K562 (cell line): ENCODE measurements at regions not wholly inside any gene's neighbourhood (a gene's known extent, or its start where the extent isn't known, plus 50 kb on each side); places are given as distances from the start of the nearest gene placed in this dataset.

Source experiments
- ATAC-seq: fragments of 200-7000 bp; cut with Tn5 transposase; 3 replicates; pipeline ENCODE4 v1.9.1; 2020; ENCODE audit warnings: moderate library complexity
- BruUV-seq: library from RNA; stranded (reverse); fragments of 400-500 nt; replicated peaks from 2 replicates; lab custom pipeline; 2021; lab: Mats Ljungman, UMichigan
- CTCF ChIA-PET: fragments of 300-600 bp; formaldehyde crosslinking; extraction: SDS; loops from one replicate; lab custom pipeline; 2021; ENCODE audit warnings: low intra/inter-chr PET ratio; lab: Yijun Ruan, JAX
- POLR2A ChIA-PET: fragments of 300-600, 350-650 bp; sonication (Branson Sonifier 250); formaldehyde crosslinking; extraction: SDS; loops from one replicate; lab custom pipeline; 2021; ENCODE audit warnings: antibody characterized with exemption, inconsistent platforms; lab: Yijun Ruan, JAX
- DNase-seq, 4 experiments: peaks; one replicate each; pipeline versions ENCODE4 v3.0.0 to v3.0.0-alpha.2; 2011 to 2018; ENCODE audit warnings: low spot score in 3 of 4, mixed read lengths in 3 of 4; ENCODE audit errors: extremely low read depth in 1 of 4
- FAIRE-seq: peaks from 2 replicates; lab custom pipeline; 2011; peaks lifted over from hg19 to GRCh38; lab: Jason Lieb, UNC
- H2AFZ ChIP-seq: 2 replicates; pipeline ENCODE4 v1.6.0; 2011; ENCODE audit warnings: low read depth, low read length, control low read depth, inconsistent platforms
- H3K27ac ChIP-seq: fragments of 200-600 bp; 3 replicates; pipeline ENCODE4 v1.8.0; 2011; ENCODE audit warnings: low read depth, mild to moderate bottlenecking, control low read depth, inconsistent platforms, low read length, moderate library complexity, mixed read lengths; ENCODE audit errors: extremely low read depth
- H3K27me3 ChIP-seq, 2 experiments: fragments of 300-600 bp in 1 of 2; 2 replicates in 1 of 2; 3 replicates in 1 of 2; pipeline versions ENCODE4 v1.6.0 to v1.8.0; 2011; ENCODE audit warnings: inconsistent platforms in 2 of 2, low read length in 2 of 2, mild to moderate bottlenecking in 1 of 2, mixed read lengths in 1 of 2, moderate library complexity in 1 of 2; ENCODE audit not compliant: control insufficient read depth in 2 of 2, insufficient read depth in 2 of 2
- H3K36me3 ChIP-seq: fragments of 300-600 bp; 3 replicates; pipeline ENCODE4 v1.8.0; 2011; ENCODE audit warnings: mild to moderate bottlenecking, low read length, inconsistent platforms; ENCODE audit not compliant: control insufficient read depth, insufficient read depth
- H3K4me1 ChIP-seq, 2 experiments: fragments of 200-600 bp in 1 of 2; replicated peaks in 1 of 2; 2 replicates in 1 of 2; 3 replicates in 1 of 2; pipeline versions ENCODE4 v1.5.1 to v1.8.0; 2011; ENCODE audit warnings: inconsistent platforms in 2 of 2, low read length in 2 of 2, mild to moderate bottlenecking in 1 of 2, mixed read lengths in 1 of 2, moderate library complexity in 1 of 2; ENCODE audit not compliant: control insufficient read depth in 2 of 2, insufficient read depth in 2 of 2
- H3K4me2 ChIP-seq: 2 replicates; pipeline ENCODE4 v1.6.1; 2011; ENCODE audit warnings: low read length, control low read depth, inconsistent platforms, mixed read lengths; ENCODE audit not compliant: insufficient read depth
- H3K4me3 ChIP-seq: fragments of 200-600 bp; sonication (generic), shearing (Covaris generic); 2 replicates; pipeline ENCODE4 v1.5.1; 2016; ENCODE audit warnings: control low read depth, inconsistent platforms
- H3K79me2 ChIP-seq: fragments of 200-600 bp; 3 replicates; pipeline ENCODE4 v1.8.0; 2011; ENCODE audit warnings: low read length, inconsistent platforms; ENCODE audit not compliant: control insufficient read depth, insufficient read depth
- H3K9ac ChIP-seq, 2 experiments: 2 replicates each; pipeline versions ENCODE4 v1.6.0 to v1.6.1; 2011; ENCODE audit warnings: low read depth in 2 of 2, low read length in 2 of 2, control low read depth in 1 of 2, inconsistent platforms in 1 of 2, mild to moderate bottlenecking in 1 of 2, mixed read lengths in 1 of 2; ENCODE audit not compliant: insufficient read depth in 1 of 2
- H3K9me1 ChIP-seq: one replicate; pipeline ENCODE4 v1.6.0; 2011; ENCODE audit warnings: inconsistent platforms, mild to moderate bottlenecking, low read length, moderate library complexity; ENCODE audit not compliant: control insufficient read depth, insufficient read depth
- H3K9me3 ChIP-seq: replicated peaks from 2 replicates; pipeline ENCODE4 v1.5.1; 2011; ENCODE audit warnings: low read depth, low read length, inconsistent platforms; ENCODE audit not compliant: control insufficient read depth, insufficient read depth
- H4K20me1 ChIP-seq: replicated peaks from 2 replicates; pipeline ENCODE4 v1.6.1; 2011; ENCODE audit warnings: low read length, inconsistent platforms, mixed read lengths; ENCODE audit not compliant: control insufficient read depth, insufficient read depth
- CREB1 ChIP-seq, 2 experiments: sonication (generic) in 1 of 2; formaldehyde crosslinking in 1 of 2; IDR thresholded peaks; 2 replicates each; pipeline versions ENCODE4 v1.6.1 to v1.8.0; 2012 to 2022; ENCODE audit warnings: inconsistent platforms in 1 of 2, mild to moderate bottlenecking in 1 of 2, missing genetic modification reagents in 1 of 2, moderate library complexity in 1 of 2
- GATAD2A ChIP-seq: fragments of 450-650 bp; IDR thresholded peaks from 2 replicates; pipeline ENCODE4 v1.6.1; 2017
- HEY1 ChIP-seq: fragments of 250-450 bp; sonication (Bioruptor Pico); IDR thresholded peaks from 2 replicates; pipeline ENCODE4 v1.5.0; 2020; ENCODE audit warnings: mild to moderate bottlenecking, moderate library complexity, borderline replicate concordance
- KDM1A ChIP-seq, 2 experiments: fragments of 450-650 bp; IDR thresholded peaks; 2 replicates each; pipeline ENCODE4 v1.6.1; 2016; ENCODE audit warnings: mild to moderate bottlenecking in 2 of 2
- MTF1 ChIP-seq: fragments of 250-450 bp; sonication (Bioruptor Pico); IDR thresholded peaks from 2 replicates; pipeline ENCODE4 v1.9.0; 2021; ENCODE audit warnings: moderate library complexity, mild to moderate bottlenecking, inconsistent platforms, borderline replicate concordance
- NCOA2 ChIP-seq, 2 experiments: fragments of 450-650 bp; IDR thresholded peaks; 2 replicates each; pipeline ENCODE4 v1.6.1; 2018; ENCODE audit warnings: mild to moderate bottlenecking in 2 of 2, moderate library complexity in 1 of 2; ENCODE audit not compliant: partially characterized antibody in 2 of 2
- PCBP1 ChIP-seq: fragments of 200-400 bp; formaldehyde crosslinking; IDR thresholded peaks from 2 replicates; pipeline ENCODE4 v1.6.1; 2018; ENCODE audit warnings: mild to moderate bottlenecking, low read depth, low read length; ENCODE audit not compliant: poor library complexity, severe bottlenecking
- SMARCE1 ChIP-seq: fragments of 450-650 bp; IDR thresholded peaks from 2 replicates; pipeline ENCODE4 v1.7.1; 2016; ENCODE audit warnings: mild to moderate bottlenecking
- ZNF77 ChIP-seq: fragments of 250-450 bp; sonication (Bioruptor Pico); IDR thresholded peaks from 2 replicates; pipeline ENCODE4 v1.5.0; 2020
- WGBS: fragments of 100-300 bp; shearing (Covaris generic); methylation state at CpG from one replicate; pipeline ENCODE4 v1.1.6; 2016; ENCODE audit warnings: low coverage, mixed read lengths; ENCODE audit not compliant: insufficient coverage; ENCODE audit errors: missing lambda C conversion rate; 5-methylcytosine and 5-hydroxymethylcytosine counted together
- in situ Hi-C: fragments of 300-500 bp; cut with MboI; formaldehyde crosslinking; loops from 4 replicates; pipeline ENCODE4 v1.15.0; 2018; ENCODE audit warnings: inconsistent platforms, mixed read lengths
- intact Hi-C: fragments of 100-400 bp; cut with micrococcal nuclease; formaldehyde crosslinking; loops from 2 replicates; pipeline ENCODE4 v1.14.2; 2022
- TF ChIP-seq, protein P1 (sequence below): fragments of 450-650 bp; IDR thresholded peaks from 2 replicates; pipeline ENCODE4 v1.6.1; 2014; ENCODE audit warnings: low read depth, mild to moderate bottlenecking, moderate library complexity, borderline replicate concordance
- TF ChIP-seq, protein P2 (sequence below): sonication (generic); formaldehyde crosslinking; IDR thresholded peaks from 2 replicates; pipeline ENCODE4 v1.8.0; 2022; ENCODE audit warnings: mild to moderate bottlenecking, missing genetic modification reagents

DNA sequence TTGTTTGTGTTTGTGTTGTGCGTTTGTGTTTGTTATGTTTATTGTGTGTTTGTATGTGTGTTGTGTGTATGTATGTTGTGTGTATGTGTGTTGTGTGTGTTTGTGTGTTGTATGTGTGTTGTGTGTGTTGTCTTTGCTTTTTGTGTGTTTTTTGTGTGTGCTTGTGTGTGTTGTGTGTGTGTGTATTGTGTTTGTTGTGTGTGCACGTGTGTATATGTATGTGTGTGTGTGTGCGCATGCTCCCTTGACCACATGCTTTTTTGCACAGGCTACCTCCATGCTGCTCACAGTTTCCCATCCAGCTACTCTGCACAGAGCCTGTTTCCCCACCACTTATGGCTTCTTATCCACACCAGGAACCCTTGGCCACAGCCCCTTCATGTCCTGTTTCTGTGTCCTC, 720.0 kb upstream of the ADAMTS16 start:
- POLR2A ChIA-PET, result no interaction called here
- FAIRE-seq (no peak), DNase-seq (no peak), ATAC-seq (no peak)
- intact Hi-C loops, result no loop called here
- CTCF ChIA-PET, result no interaction called here
- Histone ChIP-seq H3K9ac (no peak overlapping the region), H3K4me3 (no peak overlapping the region), H2AFZ (no peak overlapping the region), H3K9me3 (no peaks in the 10 kb centered on the region), H3K36me3 (no peaks in the 10 kb centered on the region)
- no peak for TF ChIP-seq SMARCE1
- TF ChIP-seq, all 486 proteins: peak for 0
- Histone ChIP-seq H4K20me1 (no peaks in the 10 kb centered on the region), H3K27me3 (no peaks in the 10 kb centered on the region), H3K4me1 (no peaks in the 10 kb centered on the region), H3K27ac (no peak overlapping the region), H3K9me1 (no peaks in the 10 kb centered on the region), H3K4me2 (no peak overlapping the region), H3K79me2 (no peaks in the 10 kb centered on the region)
- BruUV-seq, result no TSS peak
- in situ Hi-C loops, result no loop called here
- WGBS, result 7% methylated on average over 3 of the region's 3 CpGs

DNA sequence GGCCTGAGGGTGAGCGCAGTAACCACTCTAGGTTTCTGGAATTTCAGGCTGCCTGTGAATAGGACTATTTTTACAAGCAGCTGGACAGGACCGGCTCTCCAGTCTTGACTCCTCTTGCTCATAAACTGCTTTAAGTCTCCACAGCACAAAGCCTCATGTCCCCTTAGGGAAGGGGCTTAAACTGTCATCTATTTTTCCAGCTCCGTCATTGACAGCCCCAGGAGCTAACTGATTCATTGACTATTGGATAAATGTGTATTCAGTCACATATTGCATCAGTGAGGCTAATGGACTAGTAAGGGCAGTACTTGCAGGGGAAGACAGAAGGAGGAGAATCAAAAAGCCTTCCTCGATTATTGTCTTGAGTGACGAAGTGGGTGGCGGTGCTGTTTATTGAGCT, 719.4 kb upstream of the ADAMTS16 start:
- H3K4me3 ChIP-seq, result no peak overlapping the region
- POLR2A ChIA-PET, result no interaction called here
- ATAC-seq (no peak), FAIRE-seq (no peak), DNase-seq (no peak)
- no peaks in the 10 kb centered on the region for H3K9me1 ChIP-seq
- no peak overlapping the region for H3K9ac ChIP-seq
- H2AFZ ChIP-seq, result no peak overlapping the region
- H3K36me3 ChIP-seq, result no peaks in the 10 kb centered on the region
- no peaks in the 10 kb centered on the region for H3K79me2 ChIP-seq
- H3K27me3 ChIP-seq, result no peaks in the 10 kb centered on the region
- H3K9me3 ChIP-seq, result no peaks in the 10 kb centered on the region; the same call in 1 of the 2 replicates
- CTCF ChIA-PET, result no interaction called here
- no peak overlapping the region for H3K27ac ChIP-seq
- H3K4me2 ChIP-seq, result no peak overlapping the region
- H4K20me1 ChIP-seq, result no peaks in the 10 kb centered on the region
- no TSS peak for BruUV-seq
- in situ Hi-C loops (no loop called here), intact Hi-C loops (no loop called here)
- 0% methylated on average over 6 of the region's 6 CpGs for WGBS
- H3K4me1 ChIP-seq, result no peaks in the 10 kb centered on the region
- TF ChIP-seq, protein P1, sequence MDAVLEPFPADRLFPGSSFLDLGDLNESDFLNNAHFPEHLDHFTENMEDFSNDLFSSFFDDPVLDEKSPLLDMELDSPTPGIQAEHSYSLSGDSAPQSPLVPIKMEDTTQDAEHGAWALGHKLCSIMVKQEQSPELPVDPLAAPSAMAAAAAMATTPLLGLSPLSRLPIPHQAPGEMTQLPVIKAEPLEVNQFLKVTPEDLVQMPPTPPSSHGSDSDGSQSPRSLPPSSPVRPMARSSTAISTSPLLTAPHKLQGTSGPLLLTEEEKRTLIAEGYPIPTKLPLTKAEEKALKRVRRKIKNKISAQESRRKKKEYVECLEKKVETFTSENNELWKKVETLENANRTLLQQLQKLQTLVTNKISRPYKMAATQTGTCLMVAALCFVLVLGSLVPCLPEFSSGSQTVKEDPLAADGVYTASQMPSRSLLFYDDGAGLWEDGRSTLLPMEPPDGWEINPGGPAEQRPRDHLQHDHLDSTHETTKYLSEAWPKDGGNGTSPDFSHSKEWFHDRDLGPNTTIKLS, result no peak
- no peak for TF ChIP-seq MTF1 (CRISPR knock-in tag)
- TF ChIP-seq, protein P2, sequence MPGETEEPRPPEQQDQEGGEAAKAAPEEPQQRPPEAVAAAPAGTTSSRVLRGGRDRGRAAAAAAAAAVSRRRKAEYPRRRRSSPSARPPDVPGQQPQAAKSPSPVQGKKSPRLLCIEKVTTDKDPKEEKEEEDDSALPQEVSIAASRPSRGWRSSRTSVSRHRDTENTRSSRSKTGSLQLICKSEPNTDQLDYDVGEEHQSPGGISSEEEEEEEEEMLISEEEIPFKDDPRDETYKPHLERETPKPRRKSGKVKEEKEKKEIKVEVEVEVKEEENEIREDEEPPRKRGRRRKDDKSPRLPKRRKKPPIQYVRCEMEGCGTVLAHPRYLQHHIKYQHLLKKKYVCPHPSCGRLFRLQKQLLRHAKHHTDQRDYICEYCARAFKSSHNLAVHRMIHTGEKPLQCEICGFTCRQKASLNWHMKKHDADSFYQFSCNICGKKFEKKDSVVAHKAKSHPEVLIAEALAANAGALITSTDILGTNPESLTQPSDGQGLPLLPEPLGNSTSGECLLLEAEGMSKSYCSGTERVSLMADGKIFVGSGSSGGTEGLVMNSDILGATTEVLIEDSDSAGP (CRISPR knock-in tag), result no peak
- TF ChIP-seq PCBP1, result no peak
- no peak for TF ChIP-seq HEY1 (CRISPR knock-in tag)
- no peak for TF ChIP-seq CREB1 (IDR thresholded peaks at IDR 0.05)
- TF ChIP-seq CREB1 (CRISPR knock-in tag; IDR thresholded peaks at IDR 0.05), result no peak
- no peak for TF ChIP-seq NCOA2 (IDR thresholded peaks at IDR 0.05; ENCODE audit: partially characterized antibody in 2 of 2)
- no peak for TF ChIP-seq ZNF77 (CRISPR knock-in tag)
- TF ChIP-seq GATAD2A, result no peak
- TF ChIP-seq KDM1A (IDR thresholded peaks at IDR 0.05), result no peak
